ENCODE measurements at regions not wholly inside any gene's neighbourhood (a gene's known extent, or its start where the extent isn't known, plus 50 kb on each side); places are given as distances from the start of the nearest gene placed in this dataset.

DNA sequence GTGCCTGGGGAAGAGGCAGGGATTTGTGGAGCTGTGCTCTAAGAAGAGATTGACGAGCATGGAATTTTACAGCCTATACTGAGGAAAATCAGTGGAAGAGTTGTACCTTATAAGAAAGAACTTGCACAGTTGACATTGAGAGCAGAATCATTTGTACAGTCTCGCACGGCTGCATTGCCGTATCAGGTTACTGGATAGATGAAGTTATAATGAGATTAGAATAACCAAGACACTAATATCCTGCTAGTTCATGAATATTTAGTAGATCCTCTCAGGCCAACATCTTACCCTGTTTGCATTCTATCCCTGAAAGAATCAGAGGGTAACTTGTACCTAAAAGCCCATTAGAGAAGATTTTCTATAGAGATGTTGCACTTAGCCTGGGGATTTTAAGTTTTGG lies 447.1 kb downstream of the PREX1 start:
- Histone ChIP-seq H2AK5ac (ENCODE audit: low read length) (no peak overlapping the region), H3K36me3 (ENCODE audit: control insufficient read depth in 1 of 2, insufficient read depth in 2 of 2, low read length in 2 of 2) (no peaks in the 10 kb centered on the region), H3K9me3 (ENCODE audit: insufficient read depth, low read depth, low read length) (peaks cover 2% of the 10 kb centered on the region), H3K27ac (ENCODE audit: low read depth, low read length) (no peak overlapping the region), H2AFZ (ENCODE audit: insufficient read depth, low read length, poor library complexity) (no peak overlapping the region), H3K18ac (ENCODE audit: low read length) (no peak overlapping the region), H3K23ac (ENCODE audit: low read length) (no peak overlapping the region), H4K12ac (ENCODE audit: low read depth, low read length) (no peak overlapping the region), H3K14ac (ENCODE audit: low read length) (no peak overlapping the region), H3K4me2 (ENCODE audit: low read length) (no peak overlapping the region), H3K79me1 (ENCODE audit: low read length) (no peaks in the 10 kb centered on the region), H3K4me1 (ENCODE audit: control insufficient read depth in 1 of 2, insufficient read depth in 2 of 2, low read length in 2 of 2) (no peaks in the 10 kb centered on the region), H3K4me3 (ENCODE audit: low read depth, low read length) (no peak overlapping the region), H3K4ac (ENCODE audit: low read depth, low read length) (no peak overlapping the region), H2BK12ac (ENCODE audit: low read length) (no peak overlapping the region), H3K9ac (ENCODE audit: low read length) (no peak overlapping the region), H3K79me2 (ENCODE audit: control insufficient read depth, insufficient read depth, low read length, poor library complexity) (no peaks in the 10 kb centered on the region), H3K27me3 (ENCODE audit: insufficient read depth, low read length) (no peaks in the 10 kb centered on the region), H2BK120ac (ENCODE audit: insufficient read depth, low read length, poor library complexity) (no peak overlapping the region), H4K8ac (ENCODE audit: low read depth, low read length) (no peak overlapping the region), H4K91ac (ENCODE audit: low read depth, low read length) (no peak overlapping the region), H2BK5ac (ENCODE audit: low read depth, low read length, poor library complexity) (no peak overlapping the region)
- DNase-seq = no peak
- no CpG with 5 or more reads among the region's 4 CpGs for WGBS (ENCODE audit: extremely low coverage, insufficient coverage, insufficient read length)

DNA sequence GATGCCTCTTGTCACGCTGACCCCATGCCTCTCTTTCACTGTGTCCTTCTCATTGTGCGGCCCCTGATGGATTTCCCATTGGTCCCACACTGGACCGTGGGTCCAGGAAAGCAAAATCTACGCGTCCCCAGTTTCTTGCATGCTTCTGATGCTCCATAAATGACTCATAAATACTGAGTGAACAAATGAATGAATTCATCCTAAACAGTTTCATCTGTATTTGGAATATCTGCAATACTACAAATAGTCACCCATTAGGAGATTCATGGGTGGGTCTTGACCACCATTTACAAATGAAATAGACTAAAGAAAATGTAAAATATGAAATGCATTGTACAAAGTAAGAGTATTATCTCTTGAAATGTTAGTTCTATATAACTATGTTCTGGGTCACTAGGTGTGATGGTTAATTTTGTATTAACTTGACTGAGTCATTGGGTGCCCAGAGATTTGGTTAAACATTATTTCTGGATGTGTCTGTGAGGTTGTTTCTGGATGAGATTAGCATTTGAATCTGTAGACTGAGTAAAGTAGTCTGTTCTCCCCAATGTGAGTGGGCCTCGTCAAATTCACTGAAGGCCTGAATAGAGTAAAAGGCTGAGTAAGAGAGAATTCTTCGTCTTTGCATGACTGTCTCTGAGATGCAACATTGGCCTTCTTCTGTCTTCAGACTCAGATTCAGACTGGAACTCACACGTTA lies 448.7 kb downstream of the PREX1 start:
- no CpG with 5 or more reads among the region's 8 CpGs for WGBS (ENCODE audit: extremely low coverage, insufficient coverage, insufficient read length)

DNA sequence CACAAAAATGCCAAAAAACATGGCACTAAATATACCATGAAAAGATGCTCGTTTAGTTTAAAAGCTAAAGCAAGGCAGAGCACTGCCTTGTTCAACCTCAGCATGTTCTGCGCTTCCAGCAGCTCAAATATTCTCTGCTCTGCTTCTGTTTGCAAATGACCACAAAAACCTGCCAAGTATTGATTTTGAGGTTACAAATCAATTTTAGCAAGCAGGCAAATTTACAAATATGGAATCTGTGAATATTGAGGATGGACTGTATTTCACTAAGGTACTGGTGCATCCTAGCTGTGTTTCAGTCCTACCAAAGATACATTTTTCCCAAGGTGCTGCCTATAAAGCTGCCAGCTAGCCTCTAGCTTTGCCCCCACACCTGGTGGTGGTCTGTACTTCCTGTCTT lies 449.9 kb downstream of the PREX1 start:
- no peak overlapping the region for H3K4ac ChIP-seq (ENCODE audit: low read depth, low read length)
- H3K4me1 ChIP-seq (ENCODE audit: control insufficient read depth in 1 of 2, insufficient read depth in 2 of 2, low read length in 2 of 2) = peaks cover under 1 to 5% of the 10 kb centered on the region in 2 experiments
- no peak overlapping the region for H3K18ac ChIP-seq (ENCODE audit: low read length)
- no CpG with 5 or more reads among the region's 2 CpGs for WGBS (ENCODE audit: extremely low coverage, insufficient coverage, insufficient read length)
- H3K4me3 ChIP-seq (ENCODE audit: low read depth, low read length) = no peak overlapping the region
- H3K4me2 ChIP-seq (ENCODE audit: low read length) = no peak overlapping the region
- H2AFZ ChIP-seq (ENCODE audit: insufficient read depth, low read length, poor library complexity) = no peak overlapping the region
- H3K23ac ChIP-seq (ENCODE audit: low read length) = no peak overlapping the region
- no peaks in the 10 kb centered on the region for H3K79me2 ChIP-seq (ENCODE audit: control insufficient read depth, insufficient read depth, low read length, poor library complexity)
- H4K12ac ChIP-seq (ENCODE audit: low read depth, low read length) = no peak overlapping the region
- H3K27ac ChIP-seq (ENCODE audit: low read depth, low read length) = no peak overlapping the region
- no peaks in the 10 kb centered on the region for H3K9me3 ChIP-seq (ENCODE audit: insufficient read depth, low read depth, low read length)
- H3K14ac ChIP-seq (ENCODE audit: low read length) = no peak overlapping the region
- no peaks in the 10 kb centered on the region for H3K36me3 ChIP-seq (ENCODE audit: control insufficient read depth in 1 of 2, insufficient read depth in 2 of 2, low read length in 2 of 2)
- no peak overlapping the region for H4K8ac ChIP-seq (ENCODE audit: low read depth, low read length)
- H2AK5ac ChIP-seq (ENCODE audit: low read length) = no peak overlapping the region
- H3K27me3 ChIP-seq (ENCODE audit: insufficient read depth, low read length) = no peaks in the 10 kb centered on the region
- no peak overlapping the region for H3K9ac ChIP-seq (ENCODE audit: low read length)
- no peak overlapping the region for H4K91ac ChIP-seq (ENCODE audit: low read depth, low read length)
- DNase-seq = no peak
- H2BK12ac ChIP-seq (ENCODE audit: low read length) = no peak overlapping the region
- no peak overlapping the region for H2BK5ac ChIP-seq (ENCODE audit: low read depth, low read length, poor library complexity)
- no peaks in the 10 kb centered on the region for H3K79me1 ChIP-seq (ENCODE audit: low read length)
- no peak overlapping the region for H2BK120ac ChIP-seq (ENCODE audit: insufficient read depth, low read length, poor library complexity)

More for the DNA sequence above, 448.7 kb downstream of the PREX1 start:
- no peak overlapping the region for H2AK5ac ChIP-seq (ENCODE audit: low read length)
- H3K4ac ChIP-seq (ENCODE audit: low read depth, low read length) = no peak overlapping the region
- H3K4me2 ChIP-seq (ENCODE audit: low read length) = no peak overlapping the region
- no peak overlapping the region for H4K8ac ChIP-seq (ENCODE audit: low read depth, low read length)
- no peak overlapping the region for H2BK5ac ChIP-seq (ENCODE audit: low read depth, low read length, poor library complexity)
- no peak overlapping the region for H3K4me3 ChIP-seq (ENCODE audit: low read depth, low read length)
- no peak overlapping the region for H2BK120ac ChIP-seq (ENCODE audit: insufficient read depth, low read length, poor library complexity)
- H3K79me1 ChIP-seq (ENCODE audit: low read length) = no peaks in the 10 kb centered on the region
- H3K4me1 ChIP-seq (ENCODE audit: control insufficient read depth in 1 of 2, insufficient read depth in 2 of 2, low read length in 2 of 2) = peaks cover 0 to under 1% of the 10 kb centered on the region in 2 experiments
- no peak for DNase-seq
- H3K9ac ChIP-seq (ENCODE audit: low read length) = no peak overlapping the region
- H3K79me2 ChIP-seq (ENCODE audit: control insufficient read depth, insufficient read depth, low read length, poor library complexity) = no peaks in the 10 kb centered on the region
- H4K91ac ChIP-seq (ENCODE audit: low read depth, low read length) = no peak overlapping the region
- no peaks in the 10 kb centered on the region for H3K9me3 ChIP-seq (ENCODE audit: insufficient read depth, low read depth, low read length)
- no peak overlapping the region for H3K18ac ChIP-seq (ENCODE audit: low read length)
- no peaks in the 10 kb centered on the region for H3K27me3 ChIP-seq (ENCODE audit: insufficient read depth, low read length)
- no peak overlapping the region for H3K27ac ChIP-seq (ENCODE audit: low read depth, low read length)
- no peak overlapping the region for H4K12ac ChIP-seq (ENCODE audit: low read depth, low read length)
- no peak overlapping the region for H2AFZ ChIP-seq (ENCODE audit: insufficient read depth, low read length, poor library complexity)
- H3K36me3 ChIP-seq (ENCODE audit: control insufficient read depth in 1 of 2, insufficient read depth in 2 of 2, low read length in 2 of 2) = no peaks in the 10 kb centered on the region
- H3K23ac ChIP-seq (ENCODE audit: low read length) = no peak overlapping the region
- H3K14ac ChIP-seq (ENCODE audit: low read length) = no peak overlapping the region
- H2BK12ac ChIP-seq (ENCODE audit: low read length) = no peak overlapping the region

DNA sequence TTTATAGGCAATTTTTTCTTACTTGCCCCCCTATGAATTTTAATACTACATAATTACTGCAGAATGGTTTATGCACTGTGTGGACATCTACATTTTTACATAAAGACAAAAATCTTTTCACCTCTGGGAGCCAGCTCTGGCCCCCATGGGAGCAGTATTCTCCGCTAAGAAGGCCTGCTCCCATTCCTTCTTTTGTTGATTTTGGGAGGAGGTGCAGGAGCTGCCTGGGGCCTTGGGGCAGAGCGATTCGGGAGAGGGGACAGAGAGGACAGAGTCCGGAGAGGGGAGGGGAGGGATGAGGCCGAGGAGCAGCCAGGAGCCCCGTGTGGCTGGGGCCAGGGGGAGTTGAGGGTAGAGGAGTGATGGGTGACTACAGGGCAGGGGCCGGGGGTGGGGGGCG lies 452.0 kb downstream of the PREX1 start:
- Histone ChIP-seq H3K79me2 (ENCODE audit: control insufficient read depth, insufficient read depth, low read length, poor library complexity) (no peaks in the 10 kb centered on the region), H2BK5ac (ENCODE audit: low read depth, low read length, poor library complexity) (no peak overlapping the region), H3K79me1 (ENCODE audit: low read length) (no peaks in the 10 kb centered on the region), H3K27ac (ENCODE audit: low read depth, low read length) (no peak overlapping the region), H4K12ac (ENCODE audit: low read depth, low read length) (no peak overlapping the region), H3K4me2 (ENCODE audit: low read length) (no peak overlapping the region), H3K4me3 (ENCODE audit: low read depth, low read length) (no peak overlapping the region), H3K36me3 (ENCODE audit: control insufficient read depth in 1 of 2, insufficient read depth in 2 of 2, low read length in 2 of 2) (no peaks in the 10 kb centered on the region), H3K4ac (ENCODE audit: low read depth, low read length) (no peak overlapping the region), H3K4me1 (ENCODE audit: control insufficient read depth in 1 of 2, insufficient read depth in 2 of 2, low read length in 2 of 2) (peaks cover 4 to 9% of the 10 kb centered on the region in 2 experiments), H3K9me3 (ENCODE audit: insufficient read depth, low read depth, low read length) (peaks cover 2% of the 10 kb centered on the region), H3K18ac (ENCODE audit: low read length) (no peak overlapping the region), H3K14ac (ENCODE audit: low read length) (no peak overlapping the region), H2BK120ac (ENCODE audit: insufficient read depth, low read length, poor library complexity) (no peak overlapping the region), H3K27me3 (ENCODE audit: insufficient read depth, low read length) (no peaks in the 10 kb centered on the region), H2AK5ac (ENCODE audit: low read length) (no peak overlapping the region), H3K23ac (ENCODE audit: low read length) (no peak overlapping the region), H4K91ac (ENCODE audit: low read depth, low read length) (no peak overlapping the region), H4K8ac (ENCODE audit: low read depth, low read length) (no peak overlapping the region), H3K9ac (ENCODE audit: low read length) (no peak overlapping the region), H2AFZ (ENCODE audit: insufficient read depth, low read length, poor library complexity) (no peak overlapping the region), H2BK12ac (ENCODE audit: low read length) (no peak overlapping the region)
- DNase-seq = no peak
- no CpG with 5 or more reads among the region's 8 CpGs for WGBS (ENCODE audit: extremely low coverage, insufficient coverage, insufficient read length)
